Hippocampal formation (tissue), 2 donors: ENCODE measurements at regions not wholly inside any gene's neighbourhood (a gene's known extent, or its start where the extent isn't known, plus 50 kb on each side); places are given as distances from the start of the nearest gene placed in this dataset.

ENCODE experiments used
- DNase-seq, 2 donors: peaks; one replicate each; lab custom pipeline; 2025; lab: John Stamatoyannopoulos, UW

DNA sequence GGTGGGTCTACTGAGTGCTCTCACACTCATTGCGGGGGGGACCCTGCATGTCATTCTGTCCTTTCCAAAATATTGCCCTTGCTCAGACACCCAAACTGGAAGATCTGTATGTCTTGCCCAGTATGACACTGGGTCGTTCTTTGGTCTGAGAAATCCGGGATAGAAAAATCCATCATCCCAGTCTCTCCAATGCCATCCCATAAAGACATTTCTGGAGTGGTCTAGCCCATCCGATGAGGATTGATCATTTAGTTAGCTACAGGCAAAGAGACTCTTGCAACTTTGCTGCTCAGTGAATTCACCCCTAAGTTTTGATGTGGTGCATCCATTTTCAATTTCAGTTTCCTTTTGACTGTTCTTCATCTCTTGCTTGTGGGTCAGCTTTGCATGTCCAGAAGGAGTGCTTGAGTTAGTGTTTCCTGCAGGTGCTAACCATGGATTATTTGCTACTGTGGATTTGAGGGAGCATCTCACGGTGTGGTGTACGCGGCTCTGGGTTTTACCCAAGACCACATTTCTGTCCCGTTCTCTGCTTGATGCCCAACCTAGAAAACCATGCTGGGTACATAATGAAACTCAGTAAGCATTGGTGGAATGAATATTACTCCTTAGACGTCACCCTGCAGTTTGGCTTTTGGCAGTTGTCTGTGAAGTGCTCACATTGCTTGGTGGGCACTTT lies 247.0 kb upstream of the MKI67 start:
- no peak for DNase-seq

DNA sequence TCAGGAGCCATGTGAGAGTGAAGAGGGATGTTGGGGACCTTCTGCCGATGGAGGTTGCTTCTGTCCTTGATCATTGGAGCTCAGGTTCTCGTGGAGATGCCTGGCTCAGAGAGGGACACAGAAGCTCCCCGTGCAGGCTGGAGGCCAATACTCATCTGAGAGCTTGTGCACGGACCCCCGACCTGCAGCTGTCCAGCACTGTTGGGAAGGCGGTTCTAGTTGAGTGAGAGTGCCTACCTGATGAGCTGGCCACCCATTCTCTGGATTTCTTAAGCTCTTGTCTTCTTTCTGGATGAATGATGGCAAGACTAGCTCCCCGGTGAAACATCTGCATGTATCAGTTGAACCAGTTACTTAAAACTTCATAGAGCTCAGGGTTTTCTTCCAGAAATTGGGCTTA lies 247.6 kb upstream of the MKI67 start:
- DNase-seq = no peak

DNA sequence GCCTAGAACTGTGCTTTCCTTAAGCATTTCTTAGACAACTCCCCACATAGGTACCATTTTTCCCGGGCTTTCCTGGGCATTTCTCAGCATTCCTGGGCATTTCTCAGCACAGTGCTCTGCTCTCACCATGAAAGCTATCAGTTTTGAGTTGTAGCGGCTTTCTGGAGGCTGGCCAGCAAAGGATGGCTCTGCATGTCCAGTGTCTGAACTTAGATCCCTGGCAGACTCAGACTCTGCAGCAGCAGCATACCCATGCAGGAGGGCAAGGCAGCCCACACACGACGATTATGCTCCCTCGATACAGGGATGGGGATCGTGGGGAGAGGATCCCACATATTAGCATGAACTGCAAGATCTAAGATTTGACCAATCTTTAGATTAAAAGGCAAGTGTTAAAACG lies 248.9 kb upstream of the MKI67 start:
- DNase-seq = no peak

DNA sequence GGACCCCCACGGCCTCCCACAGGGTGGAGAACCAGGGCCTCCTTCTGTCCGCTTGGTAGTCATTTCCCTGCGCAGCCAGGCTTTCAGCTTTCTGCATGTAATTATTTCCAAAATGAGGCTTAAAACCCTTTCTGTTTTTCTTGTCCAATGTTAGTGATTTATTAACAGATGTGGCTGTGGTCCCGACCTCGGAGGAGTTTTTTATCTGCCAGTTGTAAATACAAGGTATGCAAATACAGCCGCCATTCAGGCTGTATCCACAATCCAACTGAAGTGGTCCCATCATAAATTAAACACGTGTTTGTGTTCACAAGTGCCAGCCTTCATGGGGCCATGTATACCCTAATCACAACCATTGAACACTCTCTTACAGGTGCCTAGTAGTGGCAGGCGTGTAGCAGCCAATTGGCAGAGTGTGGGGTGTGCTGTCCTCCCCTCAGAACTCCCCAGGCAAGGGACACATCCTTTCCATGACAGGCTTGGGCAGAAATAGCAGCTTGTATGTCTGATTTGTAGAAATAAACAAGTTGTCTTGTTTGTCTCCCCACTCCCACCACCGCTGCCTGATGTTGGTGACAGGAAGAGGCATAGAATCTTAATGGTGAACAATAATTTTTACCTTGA lies 251.3 kb upstream of the MKI67 start:
- no peak for DNase-seq

DNA sequence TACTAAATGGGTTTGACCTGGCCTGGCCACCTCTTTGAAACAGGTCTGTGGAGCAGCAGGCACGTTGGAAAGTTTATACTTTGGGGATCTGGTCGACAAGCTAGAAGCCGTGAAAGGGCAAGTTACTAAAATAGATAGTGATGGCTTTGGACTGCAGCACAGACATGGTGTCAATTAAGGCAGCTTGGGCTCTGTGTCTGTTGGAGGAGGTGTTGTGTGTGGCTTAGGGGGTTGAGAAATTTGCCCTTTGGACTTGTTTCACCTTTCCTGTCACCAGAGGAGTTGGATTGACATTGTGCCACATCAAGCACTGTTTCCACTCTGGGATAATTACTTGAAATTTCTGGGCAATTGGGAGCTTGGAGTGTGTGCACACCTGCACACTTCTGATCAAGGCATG lies 251.8 kb upstream of the MKI67 start:
- no peak for DNase-seq

DNA sequence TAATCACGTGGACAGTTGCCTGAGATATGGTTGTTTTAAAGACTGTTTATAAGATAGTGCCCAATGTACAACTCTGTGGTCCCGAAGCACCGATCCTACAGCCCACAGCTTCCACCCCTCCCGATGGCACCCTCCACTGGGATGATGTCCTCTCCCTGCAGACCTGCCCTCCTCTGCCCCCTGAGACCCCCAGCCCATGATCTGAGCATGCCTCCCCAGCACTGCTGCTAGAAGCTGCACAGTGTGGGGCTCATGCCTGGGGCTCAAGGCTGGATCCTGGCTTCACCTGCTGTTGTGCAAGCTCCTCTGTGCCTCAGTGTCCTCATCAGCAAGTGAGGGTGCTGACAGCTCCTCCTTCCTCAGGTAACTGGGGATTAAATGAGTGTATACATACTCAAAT lies 254.7 kb upstream of the MKI67 start:
- DNase-seq = no peak

DNA sequence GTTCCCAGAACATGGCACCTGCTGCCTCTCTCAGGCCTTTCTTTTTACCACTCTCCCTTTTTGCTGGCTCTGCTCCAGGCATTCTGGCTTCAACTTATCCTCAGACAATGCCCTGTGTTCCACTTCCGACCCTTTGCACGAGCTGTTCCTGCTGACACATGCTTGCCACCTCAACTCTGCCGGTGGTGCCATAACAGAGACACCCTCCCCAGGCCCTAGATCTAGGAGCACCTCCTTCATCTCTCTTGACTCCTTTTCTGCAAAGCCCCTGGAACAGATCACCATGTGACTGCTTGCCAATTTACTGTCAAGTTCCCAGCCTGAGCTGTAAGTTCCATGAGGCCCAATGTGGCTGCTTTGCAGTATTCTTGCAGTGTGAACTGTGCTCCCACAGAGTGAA lies 256.0 kb upstream of the MKI67 start:
- no peak for DNase-seq

DNA sequence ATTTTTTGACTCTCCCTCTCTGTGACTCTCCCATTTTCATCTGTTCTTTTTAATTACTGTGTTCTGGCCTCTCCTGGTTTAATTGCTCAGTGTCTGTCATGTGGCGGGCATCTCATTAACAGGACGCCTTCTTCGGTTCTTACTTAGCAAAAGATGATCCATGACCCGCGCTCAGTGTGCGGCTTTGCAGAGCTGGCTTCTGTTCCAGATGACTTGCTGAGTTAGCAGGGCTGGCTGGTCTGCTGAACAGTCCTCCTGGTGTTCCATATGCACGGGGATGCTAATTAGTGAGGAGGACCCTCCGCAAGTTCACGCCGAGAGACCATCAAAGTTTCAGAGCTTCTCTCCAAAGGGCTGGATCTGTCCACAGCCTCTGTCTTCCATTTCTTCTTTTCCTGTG lies 258.6 kb upstream of the MKI67 start:
- no peak for DNase-seq

DNA sequence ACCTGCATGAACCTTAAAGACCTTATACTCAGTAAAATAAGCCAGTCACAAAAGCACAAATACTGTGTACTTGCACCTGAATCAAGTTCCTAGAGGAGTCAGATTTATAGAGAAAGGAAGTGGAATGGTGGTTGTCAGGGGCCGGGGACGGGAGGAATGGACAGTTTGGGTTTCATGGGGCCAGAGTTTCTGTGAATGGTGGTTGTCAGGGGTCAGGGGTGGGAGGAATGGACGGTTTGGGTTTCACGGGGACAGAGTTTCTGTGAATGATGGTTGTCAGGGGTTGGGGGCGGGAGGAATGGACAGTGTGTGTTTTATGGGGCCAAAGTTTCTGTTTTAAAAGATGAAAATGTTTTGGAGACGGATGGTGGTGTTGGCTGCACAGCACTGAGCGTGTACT lies 260.0 kb upstream of the MKI67 start:
- DNase-seq = no peak

DNA sequence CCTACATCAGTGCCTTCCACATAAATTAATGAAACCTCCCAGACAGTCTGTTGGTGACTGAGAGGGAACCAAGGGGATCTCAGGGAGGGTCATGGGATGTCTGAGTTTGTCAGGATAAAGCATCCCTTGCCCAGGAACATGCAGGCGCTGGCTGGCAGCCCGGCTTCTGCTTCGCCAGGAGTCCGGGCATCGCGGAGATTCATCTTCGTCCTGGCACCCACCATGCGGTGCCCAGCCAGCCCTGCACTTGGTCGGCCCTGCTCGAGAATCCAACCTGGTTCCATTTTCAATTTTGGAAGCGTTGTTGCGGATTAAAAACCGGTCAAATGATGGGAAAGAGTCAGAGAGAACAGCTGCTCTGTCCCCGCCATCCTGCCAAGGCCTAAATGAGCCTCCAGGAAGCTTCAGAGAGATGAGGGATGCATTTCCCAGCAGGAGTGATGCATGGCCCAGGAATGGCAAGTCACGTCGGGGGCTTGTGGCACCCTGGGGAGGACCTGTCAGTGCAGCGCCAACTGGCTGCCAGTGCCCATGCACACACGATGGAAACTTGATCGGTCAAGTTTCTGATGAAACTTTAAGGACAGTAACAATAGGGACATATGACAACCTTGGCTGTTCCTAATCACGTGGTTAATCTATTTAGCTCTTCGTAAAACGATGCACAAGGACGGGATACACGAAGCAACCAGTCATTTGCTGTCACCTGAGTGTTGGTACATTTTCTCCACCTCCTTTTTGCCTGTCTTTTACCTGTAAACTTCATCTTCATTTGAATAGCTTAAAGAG lies 260.8 kb upstream of the MKI67 start:
- DNase-seq = no peak

DNA sequence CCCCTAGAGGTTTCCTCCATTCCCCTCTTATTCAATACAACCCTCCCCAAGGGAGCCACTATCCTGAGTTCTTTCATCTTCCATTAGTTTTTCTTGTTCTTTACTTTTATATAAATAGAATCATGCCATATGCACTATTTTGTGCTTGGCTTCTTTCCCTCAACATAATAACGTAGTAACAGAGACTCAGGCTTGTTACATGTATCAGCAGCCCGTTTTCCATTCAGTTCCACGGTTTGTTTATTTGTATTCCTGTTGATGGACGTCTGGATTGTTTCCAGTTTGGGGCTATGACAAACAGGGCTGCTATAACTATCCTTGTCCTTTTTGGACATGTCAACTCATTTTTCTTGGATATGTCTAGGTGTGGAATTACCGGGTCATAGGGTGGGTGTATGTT lies 264.4 kb upstream of the MKI67 start:
- DNase-seq = no peak

DNA sequence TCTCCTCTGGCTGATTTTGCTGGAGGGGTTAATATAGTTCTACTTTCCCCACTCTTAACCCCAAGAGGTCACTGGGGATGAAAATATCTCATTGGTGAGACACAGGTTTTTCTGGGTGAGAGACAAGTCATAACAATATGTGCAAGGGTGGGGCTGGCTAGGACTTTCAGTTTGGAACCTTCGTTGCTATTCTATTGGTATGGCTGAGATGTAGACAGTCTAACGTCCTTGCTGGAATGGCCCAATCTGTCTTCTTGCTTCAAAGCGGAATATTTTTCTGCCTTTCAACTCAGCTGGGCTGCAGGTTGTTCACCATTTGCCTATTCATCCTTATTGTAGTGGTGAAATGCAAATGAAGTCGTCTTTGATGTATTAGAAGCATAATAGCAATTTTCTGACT lies 267.3 kb upstream of the MKI67 start:
- DNase-seq = no peak

DNA sequence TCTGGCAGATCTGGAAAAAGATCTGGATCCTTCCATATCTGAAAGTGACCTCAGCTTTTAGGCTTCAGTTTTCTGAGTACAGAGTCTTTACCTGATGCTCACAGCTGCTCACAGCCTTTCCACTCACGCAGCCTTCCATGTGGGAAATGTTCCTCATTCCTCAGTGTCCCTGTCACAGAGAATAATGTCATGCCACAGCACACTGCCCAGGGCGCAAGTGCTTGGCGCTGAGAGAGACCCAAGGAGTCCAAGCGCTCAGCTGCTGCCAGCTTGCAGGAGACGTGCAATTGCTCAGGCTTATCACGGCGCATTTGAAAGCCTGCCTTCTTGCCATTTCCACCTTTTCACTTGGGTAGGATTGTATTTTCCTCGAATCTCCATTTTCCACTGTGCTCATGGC lies 271.9 kb upstream of the MKI67 start:
- DNase-seq = no peak

DNA sequence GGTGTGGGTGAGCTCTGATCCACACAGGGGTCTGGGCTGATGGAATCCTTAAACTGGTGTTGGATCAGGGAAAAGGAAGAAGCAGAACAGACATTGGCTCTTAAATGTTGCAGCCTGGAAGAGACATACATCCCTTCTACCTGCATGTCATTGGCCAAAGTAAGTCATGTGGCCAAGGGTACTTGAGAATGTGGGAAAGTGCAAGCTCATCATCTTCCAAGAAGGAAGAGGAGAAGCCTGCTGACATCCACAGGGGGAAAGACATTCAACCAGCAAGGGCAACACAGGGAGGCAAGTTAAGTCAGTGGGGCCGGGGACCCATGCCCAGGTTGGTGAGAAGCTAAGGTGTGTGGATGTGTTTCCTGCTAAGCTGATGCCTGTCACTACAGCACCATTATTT lies 272.8 kb upstream of the MKI67 start:
- no peak for DNase-seq

DNA sequence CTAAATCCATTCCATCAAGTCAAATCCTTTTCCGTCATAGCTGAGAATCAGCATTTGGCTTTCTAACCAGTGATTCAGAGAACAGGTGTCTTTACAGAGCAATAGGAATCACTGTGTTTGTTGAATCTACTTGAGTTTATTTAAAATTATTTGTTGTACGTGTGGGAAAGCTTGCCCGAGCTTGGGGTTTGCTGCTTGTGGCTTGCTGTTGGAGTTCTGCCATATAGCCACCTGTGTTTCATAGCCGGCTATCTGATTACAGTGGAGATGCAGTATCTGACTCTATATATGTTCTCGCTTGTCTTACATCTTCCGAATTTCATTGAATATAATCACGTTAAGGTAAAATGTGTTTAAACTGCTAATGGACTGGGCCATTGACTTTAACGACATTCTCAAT lies 274.3 kb upstream of the MKI67 start:
- no peak for DNase-seq

DNA sequence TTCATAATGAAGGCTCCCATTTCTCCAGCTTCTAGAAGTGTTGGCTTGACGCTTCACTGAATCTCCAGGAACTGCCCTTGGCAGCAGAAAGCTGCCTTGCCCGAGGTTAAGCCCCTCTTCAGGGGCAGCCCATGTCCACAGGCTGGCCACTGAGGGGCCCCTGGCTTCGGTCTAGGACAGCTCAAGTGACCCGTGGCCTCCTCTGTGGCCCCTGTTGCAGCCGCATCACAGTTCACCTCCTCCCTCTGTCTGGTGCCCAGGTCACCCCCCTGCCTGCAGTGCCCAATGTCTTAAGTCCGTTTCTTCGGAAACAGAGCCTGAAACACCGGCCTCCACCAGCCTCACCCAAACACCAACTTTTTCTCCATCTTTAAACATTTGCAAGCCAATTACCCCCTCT lies 279.2 kb upstream of the MKI67 start:
- no peak for DNase-seq

DNA sequence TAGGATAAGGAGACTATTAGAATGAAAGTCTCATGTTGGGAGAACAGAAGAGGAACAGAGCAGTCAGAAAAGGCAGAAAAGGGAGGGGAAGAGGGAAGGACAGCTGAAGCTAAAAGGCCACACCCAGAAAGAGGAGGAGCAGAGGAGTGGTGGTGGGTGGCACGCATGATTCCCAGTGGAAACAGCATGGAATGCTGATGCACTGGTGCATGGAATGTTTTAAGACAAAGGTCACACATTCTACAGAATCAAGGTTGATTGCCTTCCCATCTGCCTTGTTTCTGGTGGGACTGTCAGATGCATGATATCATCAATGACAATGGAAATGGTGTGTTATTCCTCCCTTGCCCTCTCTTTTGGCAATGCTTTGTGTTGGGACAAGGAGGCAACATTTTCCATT lies 285.4 kb upstream of the MKI67 start:
- no peak for DNase-seq

DNA sequence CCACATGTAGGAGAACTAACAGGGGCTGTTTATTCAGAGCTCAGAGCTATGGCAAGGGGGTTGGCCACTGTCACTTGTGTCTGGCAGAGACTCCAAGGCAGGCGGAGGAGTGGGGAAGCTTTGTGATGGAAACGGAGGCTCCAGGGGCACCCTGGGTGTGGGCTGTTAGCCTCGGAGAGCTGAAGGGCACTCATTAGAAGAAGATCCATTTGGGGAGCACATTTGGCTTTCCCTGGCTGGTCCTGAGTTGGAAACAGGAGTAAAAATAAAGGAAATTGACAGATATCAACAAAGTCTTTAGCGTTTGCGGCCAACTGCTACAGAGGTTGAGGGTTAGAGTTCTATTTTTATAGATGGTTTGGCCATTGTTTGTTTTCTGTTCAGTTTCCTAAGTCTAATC lies 288.3 kb upstream of the MKI67 start:
- DNase-seq = no peak

DNA sequence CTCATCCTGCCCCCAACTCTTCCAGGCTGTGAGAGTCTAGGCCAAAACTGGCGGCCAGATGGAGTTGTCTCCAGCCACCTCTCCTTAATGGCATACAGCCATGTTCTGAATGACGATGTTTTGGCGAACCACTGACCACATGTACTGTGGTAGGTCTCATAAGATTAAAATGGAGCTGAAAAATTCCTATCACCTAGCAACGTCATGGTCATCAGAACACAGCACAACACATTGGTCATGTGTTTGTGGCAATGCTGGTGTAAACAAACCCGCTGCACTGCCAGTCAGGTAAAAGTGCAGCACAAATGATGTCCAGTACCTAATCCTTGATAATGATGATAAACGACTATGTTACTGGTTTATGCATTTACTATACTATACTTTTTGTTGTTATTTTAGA lies 290.0 kb upstream of the MKI67 start:
- no peak for DNase-seq

DNA sequence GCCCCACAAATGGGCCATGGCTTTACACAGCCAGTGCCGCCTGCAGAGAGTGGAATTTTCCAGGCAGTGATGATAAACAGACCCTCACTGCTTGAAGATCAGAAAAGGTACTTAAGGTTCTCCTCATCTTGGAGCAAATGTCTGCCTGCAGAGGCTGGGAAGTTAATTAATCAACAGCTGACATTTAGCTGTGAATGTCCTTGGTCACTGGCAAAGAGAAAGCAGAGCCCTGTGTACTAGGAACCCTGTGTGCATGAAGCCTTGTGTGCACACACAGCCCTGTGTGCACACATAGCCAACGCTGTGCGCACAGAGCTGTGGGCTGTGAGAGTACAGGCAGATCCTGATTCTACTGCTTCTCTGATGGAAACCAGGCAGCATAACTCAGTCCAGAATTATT lies 291.6 kb upstream of the MKI67 start:
- no peak for DNase-seq

DNA sequence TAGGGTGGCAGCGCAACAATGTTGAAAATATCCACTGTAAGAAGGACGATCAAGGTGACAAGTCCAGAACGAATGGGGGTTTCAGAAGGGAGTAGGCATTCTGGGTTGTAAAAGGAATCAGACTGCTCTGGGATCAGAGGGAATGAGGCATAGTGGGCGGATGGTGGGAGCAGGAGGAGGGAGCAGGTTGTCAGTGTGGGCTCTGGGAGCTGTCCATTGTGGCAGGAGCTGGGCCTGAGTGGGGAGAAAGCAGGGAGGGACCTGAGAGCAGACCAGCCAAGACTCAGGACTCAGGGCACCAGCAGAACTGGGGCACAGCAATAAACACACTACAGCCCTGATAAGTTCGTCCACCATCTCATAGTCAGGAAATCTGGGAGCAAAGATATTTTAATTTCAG lies 292.6 kb upstream of the MKI67 start:
- no peak for DNase-seq

DNA sequence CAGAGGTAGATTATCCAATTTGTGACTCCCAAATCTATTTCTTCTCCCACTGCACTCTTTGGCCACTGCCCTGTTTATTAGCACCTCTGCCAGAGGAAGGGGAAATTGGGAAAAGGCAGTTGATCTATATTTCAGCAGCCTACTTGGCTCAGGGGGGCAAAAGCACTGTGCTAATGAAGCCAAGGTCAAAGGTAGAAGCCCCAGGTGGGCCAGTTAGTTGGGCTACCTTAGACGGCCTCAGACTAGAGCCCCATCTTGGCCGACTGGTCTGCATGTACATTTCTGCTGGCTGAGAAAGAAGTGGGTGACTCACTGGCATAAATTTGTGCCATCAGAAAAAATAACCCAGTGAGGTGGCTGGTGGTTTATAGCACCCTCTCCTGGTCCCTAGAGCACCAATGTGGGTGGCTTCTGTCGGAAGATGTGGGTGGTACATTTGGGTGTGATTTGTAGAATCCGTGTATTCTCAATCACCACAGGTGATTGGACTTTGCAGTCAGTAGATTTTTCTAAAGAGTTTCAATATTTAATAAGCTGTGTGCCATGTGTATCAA lies 293.3 kb upstream of the MKI67 start:
- no peak for DNase-seq

DNA sequence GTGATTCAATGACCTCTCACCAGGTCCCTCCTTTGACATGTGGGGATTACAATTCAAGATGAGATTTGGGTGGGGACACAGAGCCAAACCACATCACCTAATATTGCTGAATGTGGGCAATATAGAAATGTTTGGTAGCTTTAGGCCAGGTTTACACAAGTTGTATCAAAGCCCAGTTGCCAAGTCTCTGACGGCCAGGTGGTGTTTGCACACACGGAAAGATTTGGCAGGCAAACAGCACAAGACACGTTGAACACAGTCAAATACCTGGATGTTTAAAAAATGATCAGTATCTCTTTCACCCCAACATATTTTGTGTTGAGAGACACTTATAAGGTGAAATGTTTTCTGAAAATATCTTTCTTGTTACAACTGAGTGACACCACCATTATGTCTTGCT lies 294.4 kb upstream of the MKI67 start:
- DNase-seq = no peak
